WTC11 (cell line): ENCODE measurements at regions not wholly inside any gene's neighbourhood (a gene's known extent, or its start where the extent isn't known, plus 50 kb on each side); places are given as distances from the start of the nearest gene placed in this dataset.

Experiments
- ATAC-seq: fragments of 200-7000 bp; cut with Tn5 transposase; 2 replicates; pipeline ENCODE4 v1.10.0; 2021; ENCODE audit warnings: mild to moderate bottlenecking, moderate library complexity
- CTCF ChIA-PET: fragments of 300-600 bp; sonication (Branson Sonifier 250); formaldehyde crosslinking; loops from one replicate; lab custom pipeline; 2021; ENCODE audit warnings: antibody characterized with exemption; lab: Charles Lee
- POLR2A ChIA-PET: fragments of 350-600 bp; sonication (Branson Sonifier 250); formaldehyde crosslinking; loops from one replicate; lab custom pipeline; 2021; ENCODE audit warnings: antibody characterized with exemption; lab: Charles Lee
- DNase-seq: peaks from one replicate; pipeline ENCODE4 v3.0.0; 2021; ENCODE audit warnings: low spot score
- H3K27ac Mint-ChIP-seq: 2 replicates; pipeline ENCODE4 v1.8.0; 2021; ENCODE audit warnings: mixed read lengths
- H3K27me3 Mint-ChIP-seq: 2 replicates; pipeline ENCODE4 v1.8.0; 2021; ENCODE audit warnings: low read depth, mild to moderate bottlenecking, moderate library complexity, mixed read lengths
- H3K36me3 Mint-ChIP-seq: 2 replicates; pipeline ENCODE4 v1.8.0; 2021; ENCODE audit warnings: mixed read lengths
- H3K4me1 Mint-ChIP-seq: 2 replicates; pipeline ENCODE4 v1.8.0; 2022; ENCODE audit warnings: mixed read lengths
- H3K4me3 Mint-ChIP-seq: 2 replicates; pipeline ENCODE4 v1.8.0; 2021; ENCODE audit warnings: mild to moderate bottlenecking, moderate library complexity, mixed read lengths
- H3K9me3 Mint-ChIP-seq: 2 replicates; pipeline ENCODE4 v1.8.0; 2021; ENCODE audit warnings: mixed read lengths
- AFF4 ChIP-seq: sonication (generic); formaldehyde crosslinking; IDR thresholded peaks from 2 replicates; pipeline ENCODE4 v1.8.1; 2023; ENCODE audit warnings: mild to moderate bottlenecking, missing genetic modification reagents, borderline replicate concordance
- ATF3 ChIP-seq: sonication (generic); formaldehyde crosslinking; conservative IDR thresholded peaks from 2 replicates; pipeline ENCODE4 v1.8.1; 2022; ENCODE audit warnings: mild to moderate bottlenecking, missing genetic modification reagents
- CREM ChIP-seq: sonication (generic); formaldehyde crosslinking; IDR thresholded peaks from 2 replicates; pipeline ENCODE4 v1.8.1; 2022; ENCODE audit warnings: mild to moderate bottlenecking, missing genetic modification reagents, moderate library complexity
- E2F5 ChIP-seq: sonication (generic); formaldehyde crosslinking; IDR thresholded peaks from 2 replicates; pipeline ENCODE4 v1.8.1; 2022; ENCODE audit warnings: mild to moderate bottlenecking, moderate library complexity, missing genetic modification reagents
- EMX1 ChIP-seq: fragments of 250-450 bp; sonication (Bioruptor Pico); IDR thresholded peaks from 2 replicates; pipeline ENCODE4 v1.8.0; 2021; ENCODE audit warnings: mild to moderate bottlenecking
- ETV6 ChIP-seq: sonication (generic); formaldehyde crosslinking; IDR thresholded peaks from 2 replicates; pipeline ENCODE4 v1.8.1; 2022; ENCODE audit warnings: mild to moderate bottlenecking, missing genetic modification reagents
- FOXK1 ChIP-seq: sonication (generic); formaldehyde crosslinking; IDR thresholded peaks from 2 replicates; pipeline ENCODE4 v1.8.0; 2022; ENCODE audit warnings: mild to moderate bottlenecking, moderate library complexity, missing genetic modification reagents
- HMGA2 ChIP-seq: fragments of 250-450 bp; sonication (Bioruptor Pico); IDR thresholded peaks from 2 replicates; pipeline ENCODE4 v1.4.0; 2021; ENCODE audit warnings: mild to moderate bottlenecking, moderate library complexity
- IRF1 ChIP-seq: sonication (generic); formaldehyde crosslinking; IDR thresholded peaks from 2 replicates; pipeline ENCODE4 v1.8.0; 2023; ENCODE audit warnings: missing genetic modification reagents
- JAZF1 ChIP-seq: fragments of 250-450 bp; sonication (Bioruptor Pico); IDR thresholded peaks from 2 replicates; pipeline ENCODE4 v1.9.0; 2021; ENCODE audit warnings: moderate library complexity, mild to moderate bottlenecking, inconsistent platforms
- KAT7 ChIP-seq: sonication (generic); formaldehyde crosslinking; IDR thresholded peaks from 2 replicates; pipeline ENCODE4 v1.8.1; 2023; ENCODE audit warnings: missing genetic modification reagents, mild to moderate bottlenecking, borderline replicate concordance
- MLX ChIP-seq: sonication (generic); formaldehyde crosslinking; IDR thresholded peaks from 2 replicates; pipeline ENCODE4 v1.8.1; 2023; ENCODE audit warnings: mild to moderate bottlenecking, missing genetic modification reagents, moderate library complexity
- MXD4 ChIP-seq: fragments of 250-450 bp; sonication (Bioruptor Pico); IDR thresholded peaks from 2 replicates; pipeline ENCODE4 v1.8.0; 2021; ENCODE audit warnings: mild to moderate bottlenecking, moderate library complexity, borderline replicate concordance
- NFYB ChIP-seq: sonication (generic); formaldehyde crosslinking; conservative IDR thresholded peaks from 2 replicates; pipeline ENCODE4 v1.8.0; 2022; ENCODE audit warnings: low read depth, missing genetic modification reagents
- NR1H2 ChIP-seq: sonication (generic); formaldehyde crosslinking; IDR thresholded peaks from 2 replicates; pipeline ENCODE4 v1.9.0; 2021; ENCODE audit warnings: mild to moderate bottlenecking, moderate library complexity, missing genetic modification reagents
- NR3C1 ChIP-seq: sonication (generic); formaldehyde crosslinking; conservative IDR thresholded peaks from 2 replicates; pipeline ENCODE4 v1.8.1; 2023; ENCODE audit warnings: low read depth, mild to moderate bottlenecking, missing genetic modification reagents
- PRRX2 ChIP-seq: fragments of 250-450 bp; sonication (Bioruptor Pico); IDR thresholded peaks from 2 replicates; pipeline ENCODE4 v1.8.0; 2021; ENCODE audit warnings: mild to moderate bottlenecking
- TCF7 ChIP-seq: sonication (generic); formaldehyde crosslinking; IDR thresholded peaks from 2 replicates; pipeline ENCODE4 v1.8.0; 2022; ENCODE audit warnings: mild to moderate bottlenecking, low read depth, missing genetic modification reagents, moderate library complexity
- TEAD4 ChIP-seq: sonication (generic); formaldehyde crosslinking; IDR thresholded peaks from 2 replicates; pipeline ENCODE4 v1.8.0; 2022; ENCODE audit warnings: mild to moderate bottlenecking, missing genetic modification reagents
- USF1 ChIP-seq: sonication (generic); formaldehyde crosslinking; IDR thresholded peaks from 2 replicates; pipeline ENCODE4 v1.8.0; 2022; ENCODE audit warnings: mild to moderate bottlenecking, missing genetic modification reagents
- USF2 ChIP-seq: sonication (generic); formaldehyde crosslinking; IDR thresholded peaks from 2 replicates; pipeline ENCODE4 v1.8.1; 2023; ENCODE audit warnings: mild to moderate bottlenecking, missing genetic modification reagents, moderate library complexity
- ZNF263 ChIP-seq: sonication (generic); formaldehyde crosslinking; IDR thresholded peaks from 2 replicates; pipeline ENCODE4 v1.8.1; 2022; ENCODE audit warnings: low read depth, mild to moderate bottlenecking, moderate library complexity, missing genetic modification reagents
- ZNF671 ChIP-seq: fragments of 250-450 bp; sonication (Bioruptor Pico); IDR thresholded peaks from 2 replicates; pipeline ENCODE4 v1.8.0; 2021; ENCODE audit warnings: mild to moderate bottlenecking
- ZSCAN18 ChIP-seq: fragments of 250-450 bp; sonication (Bioruptor Pico); IDR thresholded peaks from 2 replicates; pipeline ENCODE4 v2.1.2; 2022; ENCODE audit warnings: mild to moderate bottlenecking, moderate library complexity

- TF ChIP-seq NR1H2 (CRISPR knock-in tag), result no peak
- TF ChIP-seq FOXK1, result no peak
- no peak for TF ChIP-seq TCF7
- TF ChIP-seq ZNF263, result no peak
- TF ChIP-seq IRF1, result no peak
- no peak for TF ChIP-seq PRRX2 (CRISPR knock-in tag)
- TF ChIP-seq ATF3 (CRISPR knock-in tag), result no peak
- no peak for TF ChIP-seq USF1
- TF ChIP-seq EMX1 (CRISPR knock-in tag), result no peak
- TF ChIP-seq NR3C1 (CRISPR knock-in tag), result no peak
Observed at GRCh38 chr5:144028636-144029035, 141.8 kb downstream of the YIPF5 start (continued).

GRCh38 chr5:144030904-144031303 is 139.6 kb downstream of the YIPF5 start:
- no peak for DNase-seq
- CTCF ChIA-PET, result no interaction called here

More at GRCh38 chr5:144030904-144031303, 139.6 kb downstream of the YIPF5 start:
- no peak for ATAC-seq
- Mint-ChIP-seq H3K9me3 (peaks cover 5% of the 10 kb centered on the region), H3K27me3 (no peaks in the 10 kb centered on the region), H3K4me1 (no peaks in the 10 kb centered on the region), H3K27ac (no peak overlapping the region), H3K36me3 (no peaks in the 10 kb centered on the region), H3K4me3 (no peak overlapping the region)
- TF ChIP-seq CREM (CRISPR knock-in tag) (no peak), MXD4 (no peak), ZNF671 (no peak), AFF4 (CRISPR knock-in tag) (no peak), ETV6 (CRISPR knock-in tag) (no peak), ZSCAN18 (no peak), PRRX2 (CRISPR knock-in tag) (no peak), USF2 (CRISPR knock-in tag) (no peak), KAT7 (CRISPR knock-in tag) (no peak), JAZF1 (CRISPR knock-in tag) (no peak), MLX (CRISPR knock-in tag) (no peak), E2F5 (no peak), HMGA2 (CRISPR knock-in tag) (no peak), TCF7 (no peak), TEAD4 (no peak), NFYB (CRISPR knock-in tag) (no peak), IRF1 (no peak)
- POLR2A ChIA-PET, result no interaction called here
